Globus pallidus (tissue), 1 donor: ENCODE measurements at regions not wholly inside any gene's neighbourhood (a gene's known extent, or its start where the extent isn't known, plus 50 kb on each side); places are given as distances from the start of the nearest gene placed in this dataset.
"Not testable (repeated sequence)": the region's sequence is repeated elsewhere in the genome, so short reads cannot be mapped to it uniquely, and the experiment has no call there.

ENCODE experiments used
- DNase-seq: peaks from one replicate; pipeline ENCODE4 v3.0.0-alpha.2; 2015; ENCODE audit warnings: low spot score

DNA sequence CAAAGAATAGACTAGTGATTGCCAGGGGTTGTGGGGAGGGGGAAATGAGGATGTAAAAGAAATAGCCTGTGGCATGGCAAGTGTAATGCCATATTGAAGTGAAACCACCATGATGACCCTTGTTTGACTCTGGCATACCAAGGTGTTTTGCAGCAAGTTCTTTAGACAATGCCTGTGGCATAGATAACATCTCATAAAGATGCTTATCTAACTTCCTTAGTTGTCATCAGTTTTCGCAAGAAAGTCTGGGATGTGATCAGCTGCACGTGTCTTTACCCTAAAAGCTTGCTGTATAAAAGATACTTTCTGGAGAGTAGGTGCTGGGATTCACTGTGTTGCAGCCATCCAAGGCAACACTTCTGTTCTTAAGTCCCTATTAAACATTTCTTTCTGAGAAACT, 176.1 kb upstream of the MAGEB16 start:
- no peak for DNase-seq

DNA sequence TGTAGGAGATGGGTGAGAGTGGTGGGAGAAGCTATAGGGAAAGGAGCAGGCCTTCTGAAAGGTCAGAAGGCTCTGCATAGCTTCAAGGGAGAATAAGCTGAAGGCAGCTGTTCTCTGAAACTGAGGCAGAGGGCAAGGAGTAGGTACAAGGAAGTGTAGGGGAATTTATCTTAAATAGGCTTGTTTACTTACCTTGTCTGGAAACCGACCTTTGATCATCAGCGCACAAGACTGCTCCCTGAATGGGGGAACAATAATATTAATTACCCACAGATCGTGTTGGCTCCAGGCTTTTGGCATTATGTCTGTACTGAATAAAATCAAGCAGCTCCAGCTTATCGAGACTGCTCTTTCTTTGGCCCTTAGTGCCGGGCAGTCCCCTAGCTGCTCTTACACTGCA, 175.5 kb upstream of the MAGEB16 start:
- no peak for DNase-seq

DNA sequence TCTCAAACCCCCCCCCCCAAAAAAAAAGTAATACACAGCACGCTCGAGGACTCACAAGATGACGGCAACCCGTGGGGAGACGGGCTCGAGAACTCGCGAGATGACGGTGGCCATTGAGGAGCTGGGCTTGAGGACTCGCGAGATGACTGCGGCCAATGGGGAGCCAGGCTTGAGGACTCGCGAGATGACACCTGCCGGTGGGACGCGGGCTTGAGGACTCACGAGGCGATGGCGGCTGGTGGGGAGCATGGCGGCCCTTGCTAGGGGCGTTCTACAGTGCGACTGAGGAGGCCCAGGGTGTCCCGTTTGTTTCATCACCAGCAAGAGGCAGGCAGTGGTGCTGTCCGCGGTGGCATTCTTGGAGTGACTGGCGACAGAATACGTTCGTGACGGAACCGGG, 172.4 kb upstream of the MAGEB16 start:
- DNase-seq, result no peak

DNA sequence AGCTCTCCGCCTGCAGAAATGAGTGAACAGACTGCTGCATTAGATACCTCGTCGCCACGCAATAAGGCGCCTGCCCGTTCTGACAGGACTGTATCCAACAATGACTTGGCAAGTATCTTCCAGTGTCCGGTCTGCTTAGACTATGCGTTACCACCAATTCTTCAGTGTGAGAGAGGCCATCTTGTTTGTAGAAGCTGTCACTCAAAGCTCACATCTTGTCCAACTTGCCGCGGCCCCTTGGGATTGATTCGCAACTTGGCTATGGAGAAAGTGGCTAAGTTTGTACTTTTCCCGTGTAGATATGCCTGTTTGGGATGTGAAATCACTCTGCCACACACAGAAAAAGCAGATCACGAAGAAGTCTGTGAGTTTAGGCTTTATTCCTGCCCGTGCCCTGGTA, 172.0 kb upstream of the MAGEB16 start:
- no peak for DNase-seq

DNA sequence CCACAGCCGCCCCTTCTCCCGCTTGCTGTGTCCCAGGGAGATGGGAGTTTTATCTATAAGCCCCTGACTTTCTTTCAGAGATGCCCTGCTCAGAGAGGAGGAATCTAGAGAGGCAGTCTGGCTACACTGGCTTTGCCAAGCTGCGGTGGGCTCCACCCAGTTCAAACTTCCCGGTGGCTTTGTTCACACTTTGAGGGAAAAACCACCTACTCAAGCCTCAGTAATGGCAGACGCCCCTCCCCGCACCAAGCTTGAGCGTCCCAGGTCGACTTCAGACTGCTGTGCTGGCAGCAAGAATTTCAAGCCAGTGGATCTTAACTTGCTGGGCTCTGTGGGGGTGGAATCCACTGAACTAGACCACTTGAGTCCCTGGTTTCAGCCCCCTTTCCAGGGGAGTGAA, 162.2 kb upstream of the MAGEB16 start:
- DNase-seq, result not testable (repeated sequence)

DNA sequence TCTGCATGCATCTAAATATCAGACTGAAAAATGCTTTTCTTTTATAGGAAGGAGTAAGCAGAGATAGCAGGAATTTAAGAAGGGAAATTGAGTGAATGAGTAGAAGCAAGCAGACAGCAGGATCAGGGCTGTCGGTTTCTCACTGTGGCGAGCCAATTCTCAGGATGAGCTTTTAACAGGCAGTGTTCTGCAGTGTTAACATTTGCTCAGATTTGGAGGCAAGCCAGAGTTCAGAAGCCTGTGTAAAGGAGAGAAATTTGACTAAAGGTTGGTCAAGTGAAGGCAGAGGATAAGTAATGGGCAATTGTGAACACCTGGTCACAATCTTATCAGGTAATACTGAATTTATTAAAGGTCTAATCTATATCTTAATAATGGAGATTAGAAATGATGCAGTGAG, 133.3 kb upstream of the MAGEB16 start:
- no peak for DNase-seq

DNA sequence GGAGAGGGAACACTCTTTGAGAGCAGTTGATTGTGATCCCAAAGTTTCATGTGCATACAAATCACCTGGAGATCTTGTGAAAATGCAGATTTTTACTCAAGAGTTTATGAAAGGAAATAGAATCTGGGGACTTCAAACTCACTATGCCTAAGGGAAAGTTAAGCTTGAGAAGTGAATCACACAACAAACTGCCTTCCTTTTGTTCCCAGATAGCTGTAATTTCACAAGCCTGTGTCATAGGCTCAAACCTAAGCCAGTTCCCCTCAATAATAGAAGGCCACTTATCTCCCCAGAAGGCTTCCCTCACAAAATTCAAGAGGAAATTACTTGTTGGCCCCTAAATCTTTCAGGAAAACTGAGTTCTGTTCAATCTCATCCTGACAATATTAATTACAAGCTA, 132.8 kb upstream of the MAGEB16 start:
- no peak for DNase-seq

DNA sequence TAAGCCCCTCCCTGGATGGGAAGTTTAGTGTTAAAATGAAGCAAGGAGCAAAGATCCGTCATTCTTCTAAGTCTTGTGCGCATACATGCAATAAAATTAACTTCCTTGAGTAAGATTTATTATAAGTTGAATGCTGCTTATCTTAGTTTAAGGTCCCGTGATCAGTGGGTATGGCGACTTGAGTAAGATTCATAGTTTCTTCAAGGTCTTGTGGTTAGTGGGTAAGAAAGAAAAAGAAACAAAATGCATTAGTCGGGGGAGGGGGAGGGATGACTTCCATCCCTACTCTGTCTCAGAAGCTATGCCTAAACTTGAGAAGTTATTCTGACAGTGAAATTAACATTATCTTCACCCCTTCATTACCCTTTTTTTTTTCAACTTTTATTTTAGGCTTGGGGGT, 127.3 kb upstream of the MAGEB16 start:
- DNase-seq, result no peak

DNA sequence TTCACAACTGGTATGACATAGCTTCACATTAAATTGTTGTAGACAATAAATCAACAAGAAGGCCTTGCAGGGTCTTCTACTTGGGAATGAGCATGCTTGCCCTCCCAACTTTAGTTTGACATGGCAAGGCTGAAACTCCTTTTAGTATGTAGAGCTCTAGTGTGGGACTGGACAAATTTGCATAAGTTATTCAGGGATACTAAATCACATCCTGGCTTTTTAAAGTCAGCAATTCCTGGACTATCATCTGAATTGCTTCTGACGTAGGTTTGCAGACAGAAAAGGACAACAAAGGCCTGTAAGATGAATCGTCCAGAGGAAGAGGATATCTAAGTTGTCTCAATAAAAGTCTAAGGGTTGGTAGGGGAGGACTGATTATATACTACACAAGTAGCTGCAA, 123.0 kb upstream of the MAGEB16 start:
- no peak for DNase-seq

DNA sequence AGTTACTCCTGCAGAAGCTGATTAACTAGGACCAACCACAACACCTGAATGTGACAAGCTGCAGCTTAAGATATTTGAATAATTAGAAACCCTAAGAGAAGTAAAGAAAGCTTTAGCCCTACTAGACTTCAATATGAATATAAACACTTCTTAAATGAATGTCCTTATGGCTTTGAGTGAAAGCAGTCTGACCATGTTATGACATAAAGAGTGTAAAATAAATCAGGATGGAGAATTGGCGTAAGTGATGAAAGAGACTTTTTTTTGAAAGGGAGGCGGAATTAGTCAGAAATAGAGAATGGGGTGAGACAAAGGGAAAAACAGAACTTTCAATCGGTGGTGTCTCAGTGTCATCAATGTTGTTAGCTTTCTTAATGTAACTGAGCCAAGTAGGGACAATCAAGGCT, 117.2 kb upstream of the MAGEB16 start:
- DNase-seq, result no peak

DNA sequence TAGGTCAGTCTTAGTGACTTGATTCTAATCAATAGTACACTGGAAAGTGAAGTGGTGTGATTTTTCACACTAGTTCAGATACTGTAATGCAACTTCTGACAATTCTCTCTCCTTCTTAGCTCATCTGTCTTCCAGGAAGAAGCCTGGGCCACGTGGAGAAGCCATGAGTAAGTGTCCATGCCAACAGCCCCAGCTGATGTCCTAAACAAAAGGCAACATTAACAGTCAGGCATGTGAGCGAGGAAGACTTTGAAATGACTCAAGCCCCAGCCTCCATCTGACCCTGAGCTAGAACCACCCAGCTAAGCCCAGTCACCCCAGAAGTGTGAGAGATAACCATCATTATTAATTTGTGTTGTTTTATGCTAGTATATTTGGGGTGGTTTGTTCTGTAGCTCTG, 115.7 kb upstream of the MAGEB16 start:
- DNase-seq, result no peak

DNA sequence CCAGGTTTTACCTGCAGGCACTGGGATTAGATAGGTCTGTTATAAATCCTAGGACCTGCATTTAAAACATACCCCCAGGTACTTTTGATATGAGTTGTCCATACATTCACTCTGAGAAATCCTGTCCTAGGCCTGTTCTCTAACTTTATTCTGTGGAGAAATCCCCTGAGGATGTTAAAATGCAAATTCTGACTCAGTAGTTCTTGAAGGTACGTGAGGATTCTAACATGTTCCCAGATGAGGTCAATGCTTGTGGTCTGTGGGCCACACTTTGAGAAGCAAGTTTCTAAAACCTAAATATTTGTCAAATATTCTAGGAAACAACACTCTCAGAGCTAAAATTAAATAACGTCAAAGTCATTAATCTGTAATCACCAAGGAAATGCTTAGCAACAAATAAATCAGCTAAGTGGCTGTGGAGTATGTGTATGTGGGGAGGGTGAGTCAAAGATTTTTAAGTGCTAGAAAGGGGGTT, 101.3 kb upstream of the MAGEB16 start:
- no peak for DNase-seq

DNA sequence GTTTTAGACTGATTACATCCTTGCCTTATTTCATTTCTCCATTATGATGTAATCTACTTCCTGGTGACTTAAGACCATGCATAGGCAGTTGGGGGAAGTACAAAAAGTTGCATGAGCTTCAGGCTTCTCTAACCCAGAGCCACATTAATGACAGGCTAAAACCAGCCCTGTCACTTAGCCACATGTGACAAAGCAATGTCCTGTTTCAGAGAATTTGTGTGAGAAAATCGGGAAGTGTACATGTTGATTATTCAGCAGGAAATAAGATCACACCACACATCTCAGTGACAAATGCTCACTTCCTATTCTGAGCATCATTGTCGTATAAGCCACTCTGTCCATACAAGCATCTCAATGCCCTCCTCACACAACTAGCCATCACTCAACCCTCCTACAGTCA, 98.5 kb upstream of the MAGEB16 start:
- DNase-seq, result no peak

DNA sequence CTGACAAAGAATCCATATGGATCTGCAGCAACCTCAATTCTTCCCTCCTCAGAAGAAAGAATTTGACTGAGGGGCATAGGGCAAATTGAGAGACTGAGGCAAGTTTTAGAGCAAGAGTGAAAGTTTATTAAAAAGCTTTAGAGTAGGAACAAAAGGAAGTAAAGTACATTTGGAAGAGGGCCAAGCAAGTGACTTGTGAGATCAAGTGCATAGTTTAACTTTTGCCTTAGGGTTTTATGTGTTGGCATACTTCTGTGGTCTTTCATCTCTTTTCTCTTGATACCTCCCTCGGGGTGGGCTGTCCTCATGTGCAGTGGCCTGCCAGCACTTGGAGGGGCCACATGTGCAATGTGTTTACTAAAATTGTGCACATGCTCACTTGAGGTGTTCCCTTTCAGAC, 98.0 kb upstream of the MAGEB16 start:
- no peak for DNase-seq

DNA sequence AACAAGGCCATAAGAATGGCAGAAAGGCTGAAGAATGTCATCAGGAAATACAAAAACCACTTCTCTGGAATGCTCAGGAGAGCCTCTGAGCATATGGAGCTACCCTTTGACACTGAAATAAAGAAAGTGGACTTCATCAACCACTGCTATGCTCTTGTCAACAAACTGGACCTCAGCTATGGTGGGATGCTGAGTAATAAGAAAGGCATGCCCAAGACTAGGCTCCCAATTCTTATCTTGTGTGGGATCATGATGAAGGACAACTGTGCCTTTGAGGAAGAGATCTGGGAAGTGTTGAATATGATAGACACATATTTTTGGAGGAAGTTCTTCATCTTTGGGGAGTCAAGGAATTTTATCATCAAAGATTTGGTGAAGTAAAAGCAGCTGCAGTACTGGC, 86.9 kb upstream of the MAGEB16 start:
- DNase-seq, result no peak

DNA sequence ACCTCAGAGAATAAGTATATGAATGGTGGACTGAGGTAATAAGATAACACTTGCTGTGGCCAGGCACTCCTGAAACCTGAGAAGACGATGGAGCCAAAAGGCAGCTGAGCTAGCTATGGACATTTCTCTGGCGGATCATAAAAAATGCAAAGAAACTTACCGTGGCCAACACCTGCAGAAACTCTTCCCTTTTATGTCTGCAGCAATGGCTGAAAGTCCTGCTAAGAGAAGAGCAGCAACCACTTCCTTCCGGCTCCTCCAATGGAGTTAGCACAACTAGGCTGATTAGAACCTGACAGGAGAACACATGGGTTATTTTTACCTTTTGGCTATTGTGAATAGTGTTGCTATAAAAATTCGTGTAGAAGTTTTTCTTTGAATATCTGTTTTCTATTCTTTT, 76.0 kb upstream of the MAGEB16 start:
- no peak for DNase-seq

DNA sequence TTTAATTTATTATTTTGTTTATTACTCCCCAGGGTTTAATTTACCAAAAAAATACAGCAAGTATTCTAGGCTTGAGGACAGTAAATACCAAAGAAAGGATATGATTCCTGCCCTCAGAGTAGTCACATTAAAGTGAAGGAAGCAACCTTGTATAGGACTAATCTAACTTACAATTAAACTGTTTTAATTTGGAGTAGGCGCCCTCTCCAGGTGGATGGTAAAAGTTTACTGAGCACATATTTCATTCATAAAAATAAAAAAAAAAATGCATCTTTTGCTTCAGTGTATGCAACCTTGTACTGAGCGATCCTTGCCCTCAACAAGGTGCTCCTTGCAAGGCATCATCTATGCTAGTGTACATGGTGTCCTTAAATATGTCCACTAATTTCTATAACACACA, 72.0 kb upstream of the MAGEB16 start:
- DNase-seq, result no peak

DNA sequence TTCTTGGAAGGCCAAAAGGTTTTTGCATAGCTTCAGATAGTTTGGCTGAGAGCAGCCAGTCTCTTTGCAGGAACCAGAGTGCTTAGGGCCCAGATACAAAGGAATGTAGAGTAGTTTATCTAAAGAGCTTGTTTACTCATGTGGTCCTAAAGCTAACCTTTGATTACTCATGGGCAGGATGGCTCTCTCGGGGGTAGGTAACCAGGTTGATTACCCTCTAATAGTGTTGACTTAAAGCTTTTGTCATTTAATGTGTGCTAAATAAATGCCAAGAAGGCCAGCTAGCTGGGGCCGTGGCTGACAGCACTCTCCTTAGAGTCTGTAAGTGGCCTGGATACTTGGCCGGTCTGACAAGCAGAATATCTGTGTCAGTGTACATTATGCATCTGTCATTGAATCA, 69.7 kb upstream of the MAGEB16 start:
- DNase-seq, result no peak

DNA sequence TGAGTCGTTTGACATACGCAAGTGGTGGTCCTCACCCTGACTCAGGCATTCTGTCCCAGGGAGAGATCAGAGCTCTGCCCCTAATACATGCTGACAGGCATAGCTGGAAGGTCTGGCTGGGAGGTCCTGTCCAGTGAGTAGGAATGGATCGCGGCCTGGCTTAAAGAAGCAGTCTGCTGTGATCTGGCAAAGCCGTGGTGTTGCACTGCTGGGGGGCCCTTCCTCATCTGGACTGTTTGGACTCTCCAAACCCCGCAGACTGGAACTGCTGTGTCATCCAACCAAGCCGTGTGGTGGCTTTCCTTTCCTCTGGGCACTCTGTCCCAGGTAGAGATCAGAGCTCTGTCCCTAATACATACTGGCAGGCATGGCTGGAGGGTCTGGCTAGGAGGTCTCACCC, 64.3 kb upstream of the MAGEB16 start:
- no peak for DNase-seq

DNA sequence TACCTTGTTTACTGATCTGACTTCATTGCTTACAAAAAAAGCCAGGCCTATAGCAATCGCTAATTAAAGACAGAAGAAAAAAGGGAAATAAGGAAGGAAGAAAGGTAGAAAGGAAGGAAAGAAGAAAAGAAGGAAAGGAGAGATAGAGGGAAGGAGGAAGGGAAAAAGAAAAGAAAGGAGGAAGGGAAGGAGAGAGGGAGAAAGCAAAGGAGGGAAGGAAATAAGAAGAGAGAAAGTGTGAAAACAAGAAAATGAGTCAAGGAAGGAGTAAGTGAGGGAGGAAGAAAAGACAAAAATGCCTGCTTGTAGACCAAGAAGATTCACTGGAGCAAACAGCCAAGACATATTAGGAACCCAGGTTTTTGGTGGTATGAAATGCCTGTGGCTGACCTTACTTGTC, 57.0 kb upstream of the MAGEB16 start:
- no peak for DNase-seq

DNA sequence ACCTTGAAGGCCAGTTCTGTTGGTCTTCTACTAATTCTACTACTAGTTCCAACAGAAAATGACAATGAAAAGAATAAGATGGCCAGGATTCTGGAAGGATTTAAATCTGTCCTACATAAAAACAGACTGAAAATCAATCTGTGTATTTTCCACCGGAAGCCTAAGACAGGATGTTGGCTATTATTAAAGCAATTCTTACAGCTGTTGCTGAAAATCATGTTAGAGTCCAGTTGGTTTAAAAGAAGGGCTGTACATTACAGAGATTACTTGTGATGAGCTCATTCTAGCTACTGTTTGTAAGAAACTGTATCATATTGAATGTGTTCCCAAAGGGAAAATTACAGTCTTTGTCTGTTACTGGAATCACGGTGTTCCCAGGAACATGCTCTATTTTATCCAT, 54.8 kb upstream of the MAGEB16 start:
- no peak for DNase-seq
